HEK293 (cell line): ENCODE measurements at regions not wholly inside any gene's neighbourhood (a gene's known extent, or its start where the extent isn't known, plus 50 kb on each side); places are given as distances from the start of the nearest gene placed in this dataset.

ENCODE experiments used
- CTCF ChIA-PET: fragments of 350-600 bp; formaldehyde crosslinking; extraction: SDS; loops from one replicate; lab custom pipeline; 2021; ENCODE audit warnings: antibody characterized with exemption; lab: Yijun Ruan, JAX
- POLR2A ChIA-PET: fragments of 300-600 bp; formaldehyde crosslinking; extraction: SDS; loops from one replicate; lab custom pipeline; 2020; ENCODE audit warnings: antibody characterized with exemption, inconsistent platforms; lab: Yijun Ruan, JAX
- H3K27ac ChIP-seq: fragments of 200-500 bp; sonication (Bioruptor generic); 2 replicates; pipeline ENCODE4 v1.5.1; 2014; ENCODE audit warnings: low read depth, low read length, control low read depth, inconsistent platforms; ENCODE audit errors: extremely low read depth
- H3K36me3 ChIP-seq, 2 experiments: fragments of 200-500 bp in 1 of 2; sonication (Bioruptor generic) in 1 of 2; 1 replicate in 1 of 2; 2 replicates in 1 of 2; pipeline ENCODE4 v1.5.1; 2014 to 2017; ENCODE audit warnings: inconsistent platforms in 2 of 2, low read length in 2 of 2; ENCODE audit not compliant: control insufficient read depth in 2 of 2, insufficient read depth in 1 of 2
- H3K4me1 ChIP-seq: fragments of 200-500 bp; sonication (Bioruptor generic); 2 replicates; pipeline ENCODE4 v1.5.1; 2014; ENCODE audit warnings: mild to moderate bottlenecking, low read length, inconsistent platforms; ENCODE audit not compliant: control insufficient read depth, insufficient read depth
- H3K4me3 ChIP-seq: 2 replicates; pipeline ENCODE4 v1.5.1; 2011; ENCODE audit warnings: low read depth, mild to moderate bottlenecking, control low read depth, low read length, moderate library complexity
- H3K9me3 ChIP-seq: fragments of 200-500 bp; sonication (Bioruptor generic); 2 replicates; pipeline ENCODE4 v1.5.1; 2014; ENCODE audit warnings: low read depth, low read length, inconsistent platforms; ENCODE audit not compliant: control insufficient read depth, insufficient read depth
- FEZF1 ChIP-seq: fragments of 450-650 bp; formaldehyde crosslinking; IDR thresholded peaks from 2 replicates; pipeline ENCODE4 v1.5.1; 2016; ENCODE audit warnings: missing biosample characterization, missing genetic modification characterization
- PRDM6 ChIP-seq: fragments of 450-650 bp; formaldehyde crosslinking; IDR thresholded peaks from 2 replicates; pipeline ENCODE4 v1.5.1; 2017; ENCODE audit warnings: missing biosample characterization, missing genetic modification characterization
- ZBTB21 ChIP-seq: fragments of 450-650 bp; formaldehyde crosslinking; IDR thresholded peaks from 2 replicates; pipeline ENCODE4 v1.5.1; 2017; ENCODE audit warnings: missing biosample characterization, missing genetic modification characterization
- ZNF121 ChIP-seq: fragments of 450-650 bp; formaldehyde crosslinking; IDR thresholded peaks from 2 replicates; pipeline ENCODE4 v1.5.1; 2016; ENCODE audit warnings: missing biosample characterization, missing genetic modification characterization
- ZNF184 ChIP-seq: fragments of 450-650 bp; IDR thresholded peaks from 2 replicates; pipeline ENCODE4 v1.5.1; 2018; ENCODE audit warnings: missing biosample characterization, mild to moderate bottlenecking, missing genetic modification characterization
- ZNF248 ChIP-seq: fragments of 450-650 bp; formaldehyde crosslinking; IDR thresholded peaks from 2 replicates; pipeline ENCODE4 v1.5.1; 2017; ENCODE audit warnings: missing biosample characterization, missing genetic modification characterization
- ZNF311 ChIP-seq: fragments of 450-650 bp; formaldehyde crosslinking; IDR thresholded peaks from 2 replicates; pipeline ENCODE4 v1.5.1; 2017; ENCODE audit warnings: missing biosample characterization, missing genetic modification characterization, borderline replicate concordance
- ZNF324 ChIP-seq: fragments of 450-650 bp; formaldehyde crosslinking; IDR thresholded peaks from 2 replicates; pipeline ENCODE4 v1.5.1; 2016; ENCODE audit warnings: missing biosample characterization, missing genetic modification characterization
- ZNF544 ChIP-seq: fragments of 450-650 bp; formaldehyde crosslinking; IDR thresholded peaks from 2 replicates; pipeline ENCODE4 v1.5.0; 2017; ENCODE audit warnings: missing biosample characterization, missing genetic modification characterization
- ZNF558 ChIP-seq: fragments of 450-650 bp; formaldehyde crosslinking; IDR thresholded peaks from 2 replicates; pipeline ENCODE4 v1.5.1; 2016; ENCODE audit warnings: missing biosample characterization, missing genetic modification characterization
- ZNF571 ChIP-seq: fragments of 450-650 bp; formaldehyde crosslinking; IDR thresholded peaks from 2 replicates; pipeline ENCODE4 v1.5.0; 2017; ENCODE audit warnings: missing biosample characterization, missing genetic modification characterization
- ZSCAN23 ChIP-seq: fragments of 450-650 bp; formaldehyde crosslinking; IDR thresholded peaks from 2 replicates; pipeline ENCODE4 v1.5.1; 2016; ENCODE audit warnings: missing biosample characterization, missing genetic modification characterization
- ZSCAN30 ChIP-seq: fragments of 450-650 bp; IDR thresholded peaks from 2 replicates; pipeline ENCODE4 v1.5.1; 2018; ENCODE audit warnings: missing biosample characterization, mild to moderate bottlenecking, missing genetic modification characterization, moderate library complexity
- TF ChIP-seq, protein P1 (sequence below): fragments of 450-650 bp; formaldehyde crosslinking; IDR thresholded peaks from 2 replicates; pipeline ENCODE4 v1.5.1; 2016; ENCODE audit warnings: missing biosample characterization, missing genetic modification characterization, borderline replicate concordance
- TF ChIP-seq, protein P2 (sequence below): fragments of 450-650 bp; formaldehyde crosslinking; IDR thresholded peaks from 2 replicates; pipeline ENCODE4 v1.5.1; 2017; ENCODE audit warnings: missing biosample characterization, missing genetic modification characterization
- TF ChIP-seq, protein P3 (sequence below): fragments of 450-650 bp; formaldehyde crosslinking; IDR thresholded peaks from 2 replicates; pipeline ENCODE4 v1.5.1; 2016; ENCODE audit warnings: missing biosample characterization, missing genetic modification characterization

GRCh38 chr5:157914151-157914788 is 55.3 kb upstream of the CLINT1 start:
- ChIA-PET POLR2A (no interaction called here), CTCF (interaction anchor here (0.7 to 1.4 kb wide), 3 partner anchors 59 to 542 kb away, joined by 3 to 4 read pairs (median 3); no protein-coding TSS in a partner anchor)
- no peak overlapping the region for H3K4me3 ChIP-seq
- H3K27ac ChIP-seq: no peak overlapping the region
- TF ChIP-seq, protein P1, sequence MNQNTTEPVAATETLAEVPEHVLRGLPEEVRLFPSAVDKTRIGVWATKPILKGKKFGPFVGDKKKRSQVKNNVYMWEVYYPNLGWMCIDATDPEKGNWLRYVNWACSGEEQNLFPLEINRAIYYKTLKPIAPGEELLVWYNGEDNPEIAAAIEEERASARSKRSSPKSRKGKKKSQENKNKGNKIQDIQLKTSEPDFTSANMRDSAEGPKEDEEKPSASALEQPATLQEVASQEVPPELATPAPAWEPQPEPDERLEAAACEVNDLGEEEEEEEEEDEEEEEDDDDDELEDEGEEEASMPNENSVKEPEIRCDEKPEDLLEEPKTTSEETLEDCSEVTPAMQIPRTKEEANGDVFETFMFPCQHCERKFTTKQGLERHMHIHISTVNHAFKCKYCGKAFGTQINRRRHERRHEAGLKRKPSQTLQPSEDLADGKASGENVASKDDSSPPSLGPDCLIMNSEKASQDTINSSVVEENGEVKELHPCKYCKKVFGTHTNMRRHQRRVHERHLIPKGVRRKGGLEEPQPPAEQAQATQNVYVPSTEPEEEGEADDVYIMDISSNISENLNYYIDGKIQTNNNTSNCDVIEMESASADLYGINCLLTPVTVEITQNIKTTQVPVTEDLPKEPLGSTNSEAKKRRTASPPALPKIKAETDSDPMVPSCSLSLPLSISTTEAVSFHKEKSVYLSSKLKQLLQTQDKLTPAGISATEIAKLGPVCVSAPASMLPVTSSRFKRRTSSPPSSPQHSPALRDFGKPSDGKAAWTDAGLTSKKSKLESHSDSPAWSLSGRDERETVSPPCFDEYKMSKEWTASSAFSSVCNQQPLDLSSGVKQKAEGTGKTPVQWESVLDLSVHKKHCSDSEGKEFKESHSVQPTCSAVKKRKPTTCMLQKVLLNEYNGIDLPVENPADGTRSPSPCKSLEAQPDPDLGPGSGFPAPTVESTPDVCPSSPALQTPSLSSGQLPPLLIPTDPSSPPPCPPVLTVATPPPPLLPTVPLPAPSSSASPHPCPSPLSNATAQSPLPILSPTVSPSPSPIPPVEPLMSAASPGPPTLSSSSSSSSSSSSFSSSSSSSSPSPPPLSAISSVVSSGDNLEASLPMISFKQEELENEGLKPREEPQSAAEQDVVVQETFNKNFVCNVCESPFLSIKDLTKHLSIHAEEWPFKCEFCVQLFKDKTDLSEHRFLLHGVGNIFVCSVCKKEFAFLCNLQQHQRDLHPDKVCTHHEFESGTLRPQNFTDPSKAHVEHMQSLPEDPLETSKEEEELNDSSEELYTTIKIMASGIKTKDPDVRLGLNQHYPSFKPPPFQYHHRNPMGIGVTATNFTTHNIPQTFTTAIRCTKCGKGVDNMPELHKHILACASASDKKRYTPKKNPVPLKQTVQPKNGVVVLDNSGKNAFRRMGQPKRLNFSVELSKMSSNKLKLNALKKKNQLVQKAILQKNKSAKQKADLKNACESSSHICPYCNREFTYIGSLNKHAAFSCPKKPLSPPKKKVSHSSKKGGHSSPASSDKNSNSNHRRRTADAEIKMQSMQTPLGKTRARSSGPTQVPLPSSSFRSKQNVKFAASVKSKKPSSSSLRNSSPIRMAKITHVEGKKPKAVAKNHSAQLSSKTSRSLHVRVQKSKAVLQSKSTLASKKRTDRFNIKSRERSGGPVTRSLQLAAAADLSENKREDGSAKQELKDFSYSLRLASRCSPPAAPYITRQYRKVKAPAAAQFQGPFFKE: no peak
- TF ChIP-seq ZSCAN23 (tag by site-specific recombination) (no peak), ZBTB21 (tag by site-specific recombination) (no peak), ZNF184 (tag by site-specific recombination) (no peak), ZNF311 (tag by site-specific recombination) (no peak), ZNF558 (tag by site-specific recombination) (no peak), FEZF1 (tag by site-specific recombination) (no peak), ZNF571 (tag by site-specific recombination) (no peak), PRDM6 (tag by site-specific recombination) (no peak), ZSCAN30 (no peak), ZNF121 (tag by site-specific recombination) (no peak), ZNF544 (tag by site-specific recombination) (no peak), ZNF248 (tag by site-specific recombination) (no peak), ZNF324 (tag by site-specific recombination) (no peak)
- TF ChIP-seq, protein P2, sequence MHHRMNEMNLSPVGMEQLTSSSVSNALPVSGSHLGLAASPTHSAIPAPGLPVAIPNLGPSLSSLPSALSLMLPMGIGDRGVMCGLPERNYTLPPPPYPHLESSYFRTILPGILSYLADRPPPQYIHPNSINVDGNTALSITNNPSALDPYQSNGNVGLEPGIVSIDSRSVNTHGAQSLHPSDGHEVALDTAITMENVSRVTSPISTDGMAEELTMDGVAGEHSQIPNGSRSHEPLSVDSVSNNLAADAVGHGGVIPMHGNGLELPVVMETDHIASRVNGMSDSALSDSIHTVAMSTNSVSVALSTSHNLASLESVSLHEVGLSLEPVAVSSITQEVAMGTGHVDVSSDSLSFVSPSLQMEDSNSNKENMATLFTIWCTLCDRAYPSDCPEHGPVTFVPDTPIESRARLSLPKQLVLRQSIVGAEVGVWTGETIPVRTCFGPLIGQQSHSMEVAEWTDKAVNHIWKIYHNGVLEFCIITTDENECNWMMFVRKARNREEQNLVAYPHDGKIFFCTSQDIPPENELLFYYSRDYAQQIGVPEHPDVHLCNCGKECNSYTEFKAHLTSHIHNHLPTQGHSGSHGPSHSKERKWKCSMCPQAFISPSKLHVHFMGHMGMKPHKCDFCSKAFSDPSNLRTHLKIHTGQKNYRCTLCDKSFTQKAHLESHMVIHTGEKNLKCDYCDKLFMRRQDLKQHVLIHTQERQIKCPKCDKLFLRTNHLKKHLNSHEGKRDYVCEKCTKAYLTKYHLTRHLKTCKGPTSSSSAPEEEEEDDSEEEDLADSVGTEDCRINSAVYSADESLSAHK (tag by site-specific recombination): no peak
- TF ChIP-seq, protein P3, sequence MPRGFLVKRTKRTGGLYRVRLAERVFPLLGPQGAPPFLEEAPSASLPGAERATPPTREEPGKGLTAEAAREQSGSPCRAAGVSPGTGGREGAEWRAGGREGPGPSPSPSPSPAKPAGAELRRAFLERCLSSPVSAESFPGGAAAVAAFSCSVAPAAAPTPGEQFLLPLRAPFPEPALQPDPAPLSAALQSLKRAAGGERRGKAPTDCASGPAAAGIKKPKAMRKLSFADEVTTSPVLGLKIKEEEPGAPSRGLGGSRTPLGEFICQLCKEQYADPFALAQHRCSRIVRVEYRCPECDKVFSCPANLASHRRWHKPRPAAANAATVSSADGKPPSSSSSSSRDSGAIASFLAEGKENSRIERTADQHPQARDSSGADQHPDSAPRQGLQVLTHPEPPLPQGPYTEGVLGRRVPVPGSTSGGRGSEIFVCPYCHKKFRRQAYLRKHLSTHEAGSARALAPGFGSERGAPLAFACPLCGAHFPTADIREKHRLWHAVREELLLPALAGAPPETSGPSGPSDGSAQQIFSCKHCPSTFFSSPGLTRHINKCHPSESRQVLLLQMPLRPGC: no peak
- H3K4me1 ChIP-seq: peaks cover 16% of the 10 kb centered on the region
- H3K36me3 ChIP-seq: no peaks in the 10 kb centered on the region
- no peaks in the 10 kb centered on the region for H3K9me3 ChIP-seq
